ENCODE measurements at regions not wholly inside any gene's neighbourhood (a gene's known extent, or its start where the extent isn't known, plus 50 kb on each side); places are given as distances from the start of the nearest gene placed in this dataset.

DNA sequence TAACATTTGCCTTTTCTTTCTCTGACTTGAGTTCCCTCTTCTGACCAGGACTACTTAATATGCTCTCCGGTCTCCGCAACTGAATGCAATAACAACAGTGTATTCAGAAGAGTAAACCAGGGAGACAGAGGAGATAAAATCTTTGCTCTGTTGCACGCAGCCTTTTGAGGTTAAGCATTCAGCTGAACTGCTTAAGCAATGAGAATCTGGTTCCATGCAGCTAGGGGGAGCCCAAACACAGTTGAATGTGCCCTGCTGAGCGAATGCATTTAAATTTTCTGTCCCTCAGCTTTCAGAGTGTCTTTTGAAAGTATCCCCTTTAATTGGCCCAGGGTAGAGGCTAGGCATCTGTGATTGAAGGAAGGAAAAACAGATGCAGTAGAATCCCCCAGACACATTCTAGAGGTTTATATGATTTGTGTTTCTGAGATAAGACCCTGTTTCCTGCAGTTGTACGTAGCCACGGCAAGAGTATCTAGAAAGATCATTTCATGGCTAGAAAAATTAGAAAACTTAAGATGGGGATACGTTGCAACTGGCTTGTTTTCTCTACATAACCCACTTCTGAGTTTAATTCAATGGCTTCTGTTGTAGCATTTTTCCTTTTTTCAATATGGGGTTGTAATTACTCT, 309.6 kb downstream of the TUSC7 start:
- TF ChIP-seq, protein P1, sequence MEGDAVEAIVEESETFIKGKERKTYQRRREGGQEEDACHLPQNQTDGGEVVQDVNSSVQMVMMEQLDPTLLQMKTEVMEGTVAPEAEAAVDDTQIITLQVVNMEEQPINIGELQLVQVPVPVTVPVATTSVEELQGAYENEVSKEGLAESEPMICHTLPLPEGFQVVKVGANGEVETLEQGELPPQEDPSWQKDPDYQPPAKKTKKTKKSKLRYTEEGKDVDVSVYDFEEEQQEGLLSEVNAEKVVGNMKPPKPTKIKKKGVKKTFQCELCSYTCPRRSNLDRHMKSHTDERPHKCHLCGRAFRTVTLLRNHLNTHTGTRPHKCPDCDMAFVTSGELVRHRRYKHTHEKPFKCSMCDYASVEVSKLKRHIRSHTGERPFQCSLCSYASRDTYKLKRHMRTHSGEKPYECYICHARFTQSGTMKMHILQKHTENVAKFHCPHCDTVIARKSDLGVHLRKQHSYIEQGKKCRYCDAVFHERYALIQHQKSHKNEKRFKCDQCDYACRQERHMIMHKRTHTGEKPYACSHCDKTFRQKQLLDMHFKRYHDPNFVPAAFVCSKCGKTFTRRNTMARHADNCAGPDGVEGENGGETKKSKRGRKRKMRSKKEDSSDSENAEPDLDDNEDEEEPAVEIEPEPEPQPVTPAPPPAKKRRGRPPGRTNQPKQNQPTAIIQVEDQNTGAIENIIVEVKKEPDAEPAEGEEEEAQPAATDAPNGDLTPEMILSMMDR (IDR thresholded peaks at IDR 0.05) = peak; percentile 58 to 90 (median 84)
- no peak for TF ChIP-seq POLR2A (IDR thresholded peaks at IDR 0.05)

Data from adrenal gland (tissue), 5 donors.